Transverse colon (tissue), 4 donors: ENCODE measurements at regions not wholly inside any gene's neighbourhood (a gene's known extent, or its start where the extent isn't known, plus 50 kb on each side); places are given as distances from the start of the nearest gene placed in this dataset.
"Not testable (repeated sequence)": the region's sequence is repeated elsewhere in the genome, so short reads cannot be mapped to it uniquely, and the experiment has no call there.

Experiments
- DNase-seq: peaks from one replicate; pipeline ENCODE4 v3.0.0-alpha.2; 2019
- H3K27ac ChIP-seq, 4 donors: fragments of 200-600 bp; sonication (generic); 2 replicates each; pipeline ENCODE4 v1.5.1; 2016 to 2018; ENCODE audit warnings: inconsistent platforms in 4 of 4
- H3K27me3 ChIP-seq: fragments of 200-600 bp; sonication (generic); 2 replicates; pipeline ENCODE4 v1.5.1; 2017; ENCODE audit warnings: inconsistent platforms
- H3K36me3 ChIP-seq, 4 donors: fragments of 200-600 bp; sonication (generic); 2 replicates each; pipeline ENCODE4 v1.5.1; 2017 to 2019; ENCODE audit warnings: inconsistent platforms in 4 of 4
- H3K4me1 ChIP-seq, 4 donors: fragments of 200-600 bp; sonication (generic); 2 replicates each; pipeline ENCODE4 v1.5.1; 2017 to 2020; ENCODE audit warnings: inconsistent platforms in 4 of 4
- H3K4me3 ChIP-seq, 4 donors: fragments of 200-600 bp; sonication (generic); 1 replicate in 1 of 4; 2 replicates in 3 of 4; pipeline versions ENCODE4 v1.5.1 to v1.6.1; 2017 to 2019; ENCODE audit warnings: inconsistent platforms in 4 of 4
- H3K9me3 ChIP-seq, 2 donors: fragments of 200-600 bp; sonication (generic); 2 replicates each; pipeline ENCODE4 v1.5.1; 2017 to 2019; ENCODE audit warnings: inconsistent platforms in 2 of 2
- EP300 ChIP-seq: sonication (generic); formaldehyde crosslinking; IDR thresholded peaks from one replicate; pipeline ENCODE4 v1.6.1; 2017; ENCODE audit warnings: antibody characterized with exemption, low read depth
- POLR2A ChIP-seq: fragments of 450-650 bp; IDR thresholded peaks from one replicate; pipeline ENCODE4 v1.6.1; 2016; ENCODE audit warnings: antibody characterized with exemption, mild to moderate bottlenecking, moderate library complexity
- POLR2AphosphoS5 ChIP-seq, 3 donors: sonication (generic); formaldehyde crosslinking; IDR thresholded peaks; one replicate each; pipeline ENCODE4 v1.6.1; 2016; ENCODE audit warnings: antibody characterized with exemption in 3 of 3
- WGBS, 2 donors: methylation state at CpG; one replicate each; pipeline ENCODE4 v1.1.5; 2018; ENCODE audit warnings: low coverage in 1 of 2; 5-methylcytosine and 5-hydroxymethylcytosine counted together
- in situ Hi-C, 4 donors: fragments of 200-750 bp; cut with MboI; loops; one replicate each; pipeline versions ENCODE4 v1.15.0 to v1.15.1; 2017; ENCODE audit warnings: low sequenced_read_pairs in 3 of 4, low pct_ligation_motif_present in 1 of 4, low pct_unique_long_range_greater_than_20kb in 1 of 4
- intact Hi-C: fragments of 100-400 bp; cut with DNase I; formaldehyde crosslinking; loops from one replicate; pipeline ENCODE4 v1.15.1; 2023; ENCODE audit warnings: low total_unique reads
- TF ChIP-seq, protein P1 (sequence below), 5 experiments: fragments of 200-600 bp in 3 of 5; fragments of 450-650 bp in 2 of 5; sonication (generic) in 3 of 5; IDR thresholded peaks; 1 replicate in 2 of 5; 2 replicates in 3 of 5; pipeline ENCODE4 v1.5.1; 2016 to 2017; ENCODE audit warnings: antibody characterized with exemption in 5 of 5, inconsistent platforms in 3 of 5, mild to moderate bottlenecking in 2 of 5, moderate library complexity in 1 of 5

GRCh38 chr11:90629229-90629806 is 406.5 kb upstream of the CHORDC1 start:
- WGBS, 2 donors, result 76 to 85% methylated on average over 4 of the region's 4 CpGs
- intact Hi-C loops, result no loop called here
- H3K4me3 ChIP-seq, result no peak overlapping the region
- no peaks in the 10 kb centered on the region for H3K36me3 ChIP-seq
- in situ Hi-C loops, result no loop called here
- H3K27ac ChIP-seq, result no peak overlapping the region
- TF ChIP-seq POLR2A, result no peak
- no peak for TF ChIP-seq EP300
- DNase-seq, result no peak
- H3K27me3 ChIP-seq, result no peaks in the 10 kb centered on the region
- no peaks in the 10 kb centered on the region for H3K9me3 ChIP-seq
- no peaks in the 10 kb centered on the region for H3K4me1 ChIP-seq

GRCh38 chr11:90614318-90614717 is 391.5 kb upstream of the CHORDC1 start:
- Histone ChIP-seq H3K4me1 (no peaks in the 10 kb centered on the region), H3K27ac (no peak overlapping the region), H3K9me3 (no peaks in the 10 kb centered on the region), H3K4me3 (no peak overlapping the region), H3K36me3 (no peaks in the 10 kb centered on the region), H3K27me3 (no peaks in the 10 kb centered on the region)
- TF ChIP-seq, protein P1, sequence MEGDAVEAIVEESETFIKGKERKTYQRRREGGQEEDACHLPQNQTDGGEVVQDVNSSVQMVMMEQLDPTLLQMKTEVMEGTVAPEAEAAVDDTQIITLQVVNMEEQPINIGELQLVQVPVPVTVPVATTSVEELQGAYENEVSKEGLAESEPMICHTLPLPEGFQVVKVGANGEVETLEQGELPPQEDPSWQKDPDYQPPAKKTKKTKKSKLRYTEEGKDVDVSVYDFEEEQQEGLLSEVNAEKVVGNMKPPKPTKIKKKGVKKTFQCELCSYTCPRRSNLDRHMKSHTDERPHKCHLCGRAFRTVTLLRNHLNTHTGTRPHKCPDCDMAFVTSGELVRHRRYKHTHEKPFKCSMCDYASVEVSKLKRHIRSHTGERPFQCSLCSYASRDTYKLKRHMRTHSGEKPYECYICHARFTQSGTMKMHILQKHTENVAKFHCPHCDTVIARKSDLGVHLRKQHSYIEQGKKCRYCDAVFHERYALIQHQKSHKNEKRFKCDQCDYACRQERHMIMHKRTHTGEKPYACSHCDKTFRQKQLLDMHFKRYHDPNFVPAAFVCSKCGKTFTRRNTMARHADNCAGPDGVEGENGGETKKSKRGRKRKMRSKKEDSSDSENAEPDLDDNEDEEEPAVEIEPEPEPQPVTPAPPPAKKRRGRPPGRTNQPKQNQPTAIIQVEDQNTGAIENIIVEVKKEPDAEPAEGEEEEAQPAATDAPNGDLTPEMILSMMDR (IDR thresholded peaks at IDR 0.05), result no peak
- TF ChIP-seq POLR2AphosphoS5 (IDR thresholded peaks at IDR 0.05) (no peak), EP300 (no peak), POLR2A (no peak)
- intact Hi-C loops, result no loop called here
- no peak for DNase-seq
- in situ Hi-C loops, result no loop called here
- 10 to 63% methylated on average over 1 to 2 of the region's 2 CpGs for WGBS, 2 donors

DNA sequence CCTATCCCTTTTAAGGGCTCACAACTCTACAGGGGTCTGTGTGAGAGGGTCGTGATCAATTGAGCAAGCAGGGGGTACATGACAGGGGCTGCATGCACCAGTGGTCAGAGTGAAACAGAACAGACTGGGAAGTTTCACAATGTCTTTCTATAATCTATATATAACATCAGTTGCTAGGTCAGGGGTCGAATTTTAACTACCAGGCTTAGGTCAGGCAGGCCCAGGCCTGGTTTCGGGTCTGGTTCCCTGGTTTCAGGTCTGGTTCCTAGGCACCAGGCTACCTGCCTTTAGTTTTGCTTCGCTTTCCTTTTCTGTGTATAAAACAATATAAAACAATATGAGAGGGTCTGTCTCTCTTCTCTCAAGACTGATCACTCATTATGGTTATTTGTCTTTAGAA is 390.2 kb upstream of the CHORDC1 start:
- H3K9me3 ChIP-seq, H3K36me3 ChIP-seq, H3K27me3 ChIP-seq, DNase-seq, in situ Hi-C loops, H3K4me1 ChIP-seq, H3K27ac ChIP-seq, intact Hi-C loops, H3K4me3 ChIP-seq: not testable (repeated sequence)
- WGBS, 2 donors, result 62 to 63% methylated on average over 4 of the region's 4 CpGs

- H3K4me1 ChIP-seq, result no peaks in the 10 kb centered on the region
- H3K9me3 ChIP-seq, result no peaks in the 10 kb centered on the region
- in situ Hi-C loops, result no loop called here
- DNase-seq, result no peak
- no peaks in the 10 kb centered on the region for H3K27me3 ChIP-seq
- H3K36me3 ChIP-seq, result no peaks in the 10 kb centered on the region
- H3K27ac ChIP-seq, result no peak overlapping the region
- no peak for TF ChIP-seq POLR2AphosphoS5 (IDR thresholded peaks at IDR 0.05)
- no peak for TF ChIP-seq POLR2A
- H3K4me3 ChIP-seq, result no peak overlapping the region
- WGBS, 2 donors, result 45 to 72% methylated on average over 1 of the region's 1 CpG
- intact Hi-C loops, result no loop called here
Measured at GRCh38 chr11:90606721-90607120, 383.9 kb upstream of the CHORDC1 start.

DNA sequence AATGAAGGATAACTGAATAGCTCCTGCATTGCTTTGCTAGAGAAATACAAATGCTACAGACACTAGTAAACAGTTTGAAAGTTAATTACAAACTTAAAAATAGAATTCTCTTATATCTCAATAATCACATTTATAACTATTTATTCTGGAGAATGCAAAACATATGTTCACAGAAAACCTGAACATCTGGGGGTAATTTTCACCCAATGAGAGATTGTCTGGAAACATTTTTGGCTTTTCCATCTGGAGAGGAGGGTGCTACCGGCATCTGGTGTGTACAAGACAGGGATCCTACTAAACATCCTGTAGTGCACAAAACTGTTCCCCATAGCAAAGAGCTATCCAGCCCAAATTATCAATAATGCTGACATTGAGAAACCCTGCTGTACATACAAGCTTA is 378.4 kb upstream of the CHORDC1 start:
- Histone ChIP-seq H3K36me3 (no peaks in the 10 kb centered on the region), H3K4me1 (no peaks in the 10 kb centered on the region), H3K9me3 (no peaks in the 10 kb centered on the region), H3K27me3 (no peaks in the 10 kb centered on the region), H3K4me3 (no peak overlapping the region), H3K27ac (no peak overlapping the region)
- DNase-seq, result no peak
- 50 to 77% methylated on average over 1 of the region's 1 CpG for WGBS, 2 donors
- intact Hi-C loops (no loop called here), in situ Hi-C loops (no loop called here)
- TF ChIP-seq POLR2AphosphoS5 (IDR thresholded peaks at IDR 0.05), result no peak
- no peak for TF ChIP-seq POLR2A
- TF ChIP-seq, protein P1 (IDR thresholded peaks at IDR 0.05), result no peak
- no peak for TF ChIP-seq EP300

GRCh38 chr11:90594658-90595057 is 371.8 kb upstream of the CHORDC1 start:
- H3K4me3 ChIP-seq, result no peak overlapping the region
- 32 to 44% methylated on average over 1 of the region's 1 CpG for WGBS, 2 donors
- no peak for DNase-seq
- intact Hi-C loops (no loop called here), in situ Hi-C loops (no loop called here)
- no peaks in the 10 kb centered on the region for H3K27me3 ChIP-seq
- no peaks in the 10 kb centered on the region for H3K4me1 ChIP-seq
- TF ChIP-seq, protein P1 (IDR thresholded peaks at IDR 0.05), result no peak
- no peak overlapping the region for H3K27ac ChIP-seq
- no peaks in the 10 kb centered on the region for H3K9me3 ChIP-seq
- H3K36me3 ChIP-seq, result no peaks in the 10 kb centered on the region
